Fibroblast of skin of right quadriceps (primary cell): ENCODE measurements at regions not wholly inside any gene's neighbourhood (a gene's known extent, or its start where the extent isn't known, plus 50 kb on each side); places are given as distances from the start of the nearest gene placed in this dataset.

Experiments
- DNase-seq: peaks from one replicate; pipeline ENCODE4 v3.0.0-alpha.2; 2013

DNA sequence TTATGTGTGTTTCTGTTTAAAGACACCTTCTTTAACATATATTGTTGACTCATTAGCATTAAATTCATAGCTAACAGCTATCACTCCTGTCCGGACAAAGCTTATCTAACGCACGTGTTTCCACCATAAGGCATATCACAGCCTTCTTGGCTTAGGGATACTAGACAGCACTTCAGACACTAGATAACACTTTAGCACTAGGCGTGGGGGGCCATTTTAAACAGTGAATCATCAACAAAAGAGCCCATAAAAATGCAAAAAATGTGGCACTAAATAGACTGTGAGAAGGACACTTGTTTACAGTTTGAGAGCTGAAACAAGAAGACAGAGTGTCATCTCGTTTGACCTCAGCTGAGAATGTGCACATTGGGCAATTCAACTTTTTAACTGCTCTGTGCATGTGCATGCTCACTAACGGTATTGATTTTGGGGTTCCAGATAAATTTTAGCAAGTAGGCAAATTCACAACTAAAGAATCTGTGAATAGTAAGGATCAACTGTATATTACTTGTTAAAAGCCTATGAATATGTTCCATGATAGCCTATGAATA, 58.9 kb upstream of the RAI2 start:
- no peak for DNase-seq

DNA sequence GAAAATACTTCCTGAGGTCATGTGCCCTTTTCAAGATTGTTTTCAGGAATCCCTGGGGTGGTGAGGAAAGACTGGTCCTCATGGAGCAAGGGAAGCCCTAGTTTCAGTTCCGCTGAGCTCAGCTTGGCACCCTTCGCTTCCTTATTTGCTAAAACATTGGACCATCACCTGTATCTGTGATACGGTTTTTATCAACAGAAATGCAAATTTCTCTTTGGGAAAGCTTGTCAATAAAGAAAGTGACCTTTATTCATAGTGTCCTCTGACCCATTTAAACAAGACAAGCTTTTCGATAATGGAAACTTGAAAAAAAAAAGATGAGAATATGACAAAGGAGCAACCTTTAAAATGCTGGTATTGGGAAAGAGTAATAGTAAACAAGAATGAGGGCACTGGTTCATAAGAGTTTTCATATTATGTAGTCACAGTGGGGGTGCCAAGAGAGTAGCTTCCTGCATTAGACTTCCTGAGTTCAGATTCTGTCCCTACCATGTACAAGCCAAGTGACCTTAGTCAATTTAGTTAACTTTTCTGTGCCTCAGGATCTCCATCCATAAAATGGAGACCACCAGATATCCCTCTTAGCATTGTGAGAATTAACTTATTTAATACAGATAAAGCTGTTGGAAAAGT, 57.0 kb upstream of the RAI2 start:
- DNase-seq: no peak

DNA sequence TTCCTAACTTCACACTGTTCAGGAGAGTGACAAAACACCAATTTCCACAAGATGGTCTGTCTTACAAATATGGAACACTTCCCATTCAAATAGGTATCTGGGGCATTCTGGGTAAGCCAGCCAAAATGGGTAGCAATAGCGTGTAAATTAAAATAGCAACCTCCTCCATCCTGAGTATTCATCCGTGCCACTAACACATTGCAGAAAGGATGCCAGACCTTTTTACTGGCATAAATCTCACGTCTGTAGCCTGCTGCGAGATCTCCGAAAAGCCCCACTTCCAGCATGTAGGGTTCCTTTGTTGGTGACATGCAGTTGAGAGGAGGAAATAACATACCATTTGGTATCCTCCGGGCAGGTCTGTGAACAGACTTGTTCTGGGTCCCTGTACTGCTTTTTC, 52.7 kb upstream of the RAI2 start:
- DNase-seq: no peak
